HG03175 (cell line): ENCODE measurements at regions not wholly inside any gene's neighbourhood (a gene's known extent, or its start where the extent isn't known, plus 50 kb on each side); places are given as distances from the start of the nearest gene placed in this dataset.

Experiments used
- ATAC-seq: cut with Tn5 transposase; IDR thresholded peaks from one replicate; pipeline ENCODE4 v1.9.1; 2021; ENCODE audit warnings: mild to moderate bottlenecking, moderate library complexity; ENCODE audit not compliant: unreplicated experiment

DNA sequence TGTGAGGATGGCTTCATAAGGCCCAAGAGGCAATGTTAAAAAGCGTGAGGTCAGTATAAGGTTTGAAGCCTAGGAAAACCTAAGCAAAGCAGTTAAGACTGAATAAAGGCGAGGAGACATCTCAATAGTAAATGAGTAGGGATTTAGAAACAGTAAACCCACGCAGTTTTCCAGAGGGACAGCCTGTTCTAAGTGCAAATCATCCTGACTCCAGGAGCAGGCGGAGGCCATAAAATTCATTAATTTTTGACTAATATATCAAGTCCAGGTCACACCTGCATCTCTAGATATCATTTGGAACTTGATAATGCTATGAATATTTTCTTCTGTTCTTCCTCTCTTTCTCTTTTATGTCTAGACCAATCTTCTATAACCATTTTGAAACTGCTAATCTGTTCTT, 597.0 kb upstream of the RGS18 start:
- no peak for ATAC-seq

DNA sequence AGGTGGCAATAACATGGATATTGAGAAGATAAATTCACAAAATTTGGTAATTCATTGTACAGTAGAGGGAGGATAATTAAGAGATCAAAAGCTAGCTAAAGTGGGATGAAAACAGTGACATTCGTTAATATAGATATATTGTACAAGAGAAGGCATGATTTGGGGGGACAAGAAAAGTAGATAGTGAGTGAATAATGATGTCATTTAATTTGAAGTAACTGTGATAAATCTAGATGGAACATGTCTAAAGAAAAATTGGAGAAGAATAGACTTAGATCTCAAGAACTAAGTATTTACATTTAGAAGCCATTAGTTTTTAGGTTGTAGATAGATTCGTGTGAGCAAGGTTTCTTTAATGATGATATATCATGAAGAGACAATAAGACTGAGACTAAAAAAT, 594.0 kb upstream of the RGS18 start:
- ATAC-seq = no peak

DNA sequence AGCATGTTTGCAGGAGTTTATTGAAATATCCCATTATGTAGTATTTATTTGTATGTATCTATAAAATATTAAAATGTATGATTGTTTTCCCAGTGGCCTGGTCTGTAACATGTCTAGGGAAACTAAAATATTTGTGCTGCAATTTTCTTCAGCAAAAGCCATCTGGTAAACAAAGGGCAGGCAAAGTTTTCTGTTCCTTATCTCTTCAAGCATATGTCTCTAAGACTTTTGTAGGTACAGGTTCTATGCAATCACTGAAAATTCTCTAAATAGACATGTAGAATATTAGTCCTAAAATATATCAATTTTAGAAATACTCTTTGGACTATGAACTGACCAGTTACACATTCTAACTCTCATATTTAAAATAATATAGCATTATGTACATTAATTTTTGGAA, 585.8 kb upstream of the RGS18 start:
- no peak for ATAC-seq

DNA sequence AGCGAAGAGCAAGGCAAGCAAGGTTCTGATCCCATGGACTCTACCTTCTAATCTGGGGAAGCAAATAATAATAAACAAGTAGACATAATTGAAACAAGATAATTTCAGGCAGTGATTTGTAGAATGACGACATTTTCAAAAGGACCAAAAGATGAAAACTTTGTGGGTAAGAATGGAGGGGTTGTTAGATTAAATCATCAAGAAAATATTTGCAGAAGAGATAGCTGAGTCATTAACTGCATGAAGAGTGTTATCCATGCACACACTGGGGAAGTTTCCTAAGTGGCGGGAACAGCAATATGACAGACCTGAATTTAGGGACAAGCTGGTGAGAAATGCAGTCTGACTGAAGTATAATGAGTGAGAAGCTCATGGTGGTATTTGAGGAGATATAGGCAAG, 583.1 kb upstream of the RGS18 start:
- no peak for ATAC-seq

DNA sequence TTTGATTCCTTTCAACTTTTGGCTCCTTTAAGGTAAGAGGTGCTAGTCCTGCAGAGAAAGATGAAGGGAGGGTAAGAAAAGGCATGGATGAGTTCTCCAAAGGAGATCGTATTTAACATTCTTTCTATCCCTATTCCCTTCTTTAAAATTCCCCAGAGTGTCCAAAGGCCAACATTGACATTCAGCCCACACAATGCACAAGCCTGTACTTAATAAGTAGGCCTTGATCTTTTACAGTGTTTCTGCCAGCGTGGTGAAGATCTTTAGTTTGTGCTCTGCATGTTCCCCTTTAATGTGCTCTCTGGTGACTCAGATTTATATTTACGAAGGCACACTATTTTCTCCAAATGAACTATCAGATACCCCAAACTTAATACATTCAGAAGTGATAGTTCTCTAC, 582.5 kb upstream of the RGS18 start:
- ATAC-seq = no peak

DNA sequence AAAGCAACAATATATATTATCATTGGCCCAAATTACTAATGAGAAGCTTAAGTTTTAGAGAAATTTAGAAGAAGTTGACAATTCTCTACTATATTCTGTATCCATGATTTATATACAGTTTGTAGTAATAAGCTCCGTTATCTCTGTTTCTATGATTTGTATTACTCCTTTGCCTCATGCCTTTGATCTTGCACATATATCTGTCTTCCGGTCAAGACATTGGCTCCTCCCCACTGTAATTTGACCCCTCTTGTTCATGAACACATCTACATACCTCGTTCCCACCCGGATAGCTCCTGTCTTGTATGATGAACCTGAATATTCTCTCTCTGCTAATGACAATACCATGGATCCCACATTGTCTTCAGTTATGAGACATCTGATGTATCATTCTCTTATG, 581.0 kb upstream of the RGS18 start:
- ATAC-seq = no peak

DNA sequence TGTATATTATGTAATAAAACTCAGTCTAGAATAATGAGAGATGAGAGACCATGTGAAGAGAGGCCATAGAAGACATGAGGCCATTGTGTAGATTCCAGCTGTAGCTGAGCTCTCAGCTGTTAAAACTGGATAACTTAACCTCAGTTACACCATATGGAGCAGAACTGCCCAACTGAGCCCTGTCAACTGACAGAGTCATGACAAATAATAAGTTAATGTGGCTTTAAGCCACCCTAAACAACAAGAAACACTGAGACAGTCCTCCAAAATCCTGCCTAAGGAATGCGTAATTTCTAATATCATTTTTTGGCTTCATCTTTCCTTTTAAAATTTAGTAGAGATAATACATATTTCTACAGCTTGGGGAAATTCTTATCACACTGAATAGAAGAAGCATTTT, 580.0 kb upstream of the RGS18 start:
- ATAC-seq = no peak

DNA sequence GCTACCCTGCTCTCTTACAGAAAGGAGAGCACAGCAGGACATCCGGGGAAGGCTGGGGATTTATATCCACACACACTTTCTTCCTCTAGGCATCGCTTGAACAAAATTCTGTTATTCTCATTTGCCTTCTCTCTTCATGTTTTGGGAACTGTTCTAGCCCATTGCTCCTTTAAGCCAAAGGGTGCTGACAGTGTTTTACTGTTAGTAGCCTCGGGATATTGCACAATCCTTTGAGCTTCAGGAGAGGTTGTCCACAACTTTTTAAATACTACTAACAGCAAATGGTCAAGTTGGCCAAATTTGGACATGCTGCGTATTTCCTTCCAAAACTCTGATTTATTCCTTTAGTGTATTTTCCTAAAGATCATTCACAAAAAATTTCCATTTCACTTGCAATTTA, 579.2 kb upstream of the RGS18 start:
- no peak for ATAC-seq

DNA sequence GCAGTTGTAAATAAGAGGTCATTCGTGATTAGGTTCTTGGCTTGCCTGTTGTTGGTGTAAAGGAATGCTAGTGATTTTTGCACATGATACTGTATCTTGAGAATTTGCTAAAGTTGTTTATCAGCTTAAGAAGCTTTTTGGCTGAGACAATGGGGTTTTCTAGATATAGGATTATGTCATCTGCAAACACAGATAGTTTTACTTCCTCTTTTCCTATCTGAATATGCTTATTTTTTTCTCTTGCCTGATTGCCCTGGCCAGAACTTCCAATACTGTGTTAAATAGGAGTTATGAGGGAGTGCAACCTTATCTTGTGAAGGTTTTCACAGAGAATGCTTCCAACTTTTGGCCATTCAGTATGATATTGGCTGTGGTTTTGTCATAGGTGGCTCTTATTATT, 576.1 kb upstream of the RGS18 start:
- ATAC-seq = peak; percentile 61

DNA sequence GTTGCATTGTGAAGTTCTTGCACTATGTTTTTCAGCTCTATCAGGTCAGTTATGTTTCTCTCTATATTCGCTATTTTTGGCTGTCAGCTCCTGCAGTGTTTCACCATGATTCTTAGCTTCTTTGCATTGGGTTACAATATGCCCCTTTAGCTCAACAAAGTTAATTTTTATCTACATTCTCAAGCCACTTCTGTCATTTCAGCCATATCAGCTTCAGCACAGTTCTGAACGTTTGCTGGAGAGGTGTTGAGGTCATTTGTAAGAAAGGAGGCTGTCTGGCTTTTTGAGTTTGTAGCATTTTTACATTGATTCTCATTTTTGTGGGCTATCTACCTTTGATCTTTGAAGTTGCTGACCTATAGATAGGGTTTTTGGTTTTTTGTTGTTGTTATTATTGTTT, 573.2 kb upstream of the RGS18 start:
- no peak for ATAC-seq

DNA sequence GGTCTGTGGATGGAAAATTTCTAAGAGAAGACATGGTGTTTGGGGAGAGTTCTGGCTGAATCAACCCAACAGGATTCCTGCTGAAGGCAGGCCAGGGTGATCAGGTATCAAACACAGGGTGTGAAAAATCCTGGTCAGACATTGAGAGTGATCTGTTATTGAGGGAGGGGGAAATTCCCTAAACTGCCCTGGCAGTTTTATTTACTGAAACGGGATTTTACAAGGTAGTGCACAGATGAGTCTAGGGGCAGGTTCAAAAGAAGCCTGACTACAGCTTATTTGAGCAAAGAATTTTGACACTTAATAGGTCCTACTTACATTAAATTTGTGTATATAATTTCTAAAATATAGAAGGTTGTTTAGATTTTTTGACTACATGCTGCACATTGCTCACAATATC, 569.4 kb upstream of the RGS18 start:
- ATAC-seq = no peak

DNA sequence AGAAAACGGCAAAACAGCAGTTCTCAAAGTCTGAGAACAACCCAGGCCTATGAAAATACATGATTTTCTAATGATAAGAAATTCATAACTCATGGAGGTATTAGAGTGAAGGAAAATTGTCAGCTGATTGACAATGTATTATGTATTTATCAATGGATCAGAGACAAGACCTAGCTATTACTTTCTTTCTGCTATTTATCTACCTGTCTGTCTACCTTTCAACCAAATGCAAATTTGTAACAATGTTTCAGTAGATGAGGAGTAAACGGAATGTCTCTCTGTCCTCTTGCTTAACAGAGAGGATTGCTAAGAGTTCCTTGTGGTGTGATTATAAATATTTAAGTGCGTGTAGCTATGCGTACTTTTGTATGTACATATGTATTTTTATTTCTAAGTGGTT, 568.7 kb upstream of the RGS18 start:
- ATAC-seq = no peak

DNA sequence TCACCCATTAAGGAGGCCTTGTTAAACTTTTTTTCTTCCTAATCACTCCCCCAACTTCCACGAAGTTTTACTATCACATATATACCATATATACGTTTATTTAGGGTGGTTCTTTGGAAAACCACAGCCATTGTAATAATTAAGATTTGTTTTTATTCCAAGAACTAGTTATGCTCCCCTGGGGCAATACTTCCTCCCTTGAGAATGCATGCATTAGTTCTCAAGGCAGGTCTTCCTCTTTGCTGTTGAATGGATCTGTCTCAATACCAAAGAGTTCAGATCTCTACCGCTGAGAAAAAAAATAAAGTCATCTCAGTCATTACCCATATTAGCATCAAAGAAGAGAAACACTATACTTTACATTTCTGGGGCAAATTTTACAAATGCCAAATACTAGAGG, 567.7 kb upstream of the RGS18 start:
- no peak for ATAC-seq

DNA sequence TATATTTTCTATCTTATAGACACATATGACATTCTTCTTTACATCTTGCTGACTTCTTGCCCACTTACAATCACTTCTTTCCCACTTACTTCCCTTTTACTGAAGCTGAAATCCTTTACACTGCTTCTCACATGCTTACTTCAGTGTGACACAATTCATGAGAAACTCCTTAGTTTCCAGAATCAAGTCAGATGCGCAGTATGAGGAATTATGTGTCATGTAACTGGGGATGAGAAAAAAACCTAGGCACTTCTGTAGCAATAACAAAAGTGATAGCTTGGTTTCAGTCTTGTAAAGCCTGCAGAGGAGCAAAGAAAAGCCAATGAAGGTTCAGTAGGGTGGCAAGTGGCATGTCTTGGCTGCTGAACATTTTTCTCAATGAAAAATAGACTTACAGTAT, 566.2 kb upstream of the RGS18 start:
- no peak for ATAC-seq

DNA sequence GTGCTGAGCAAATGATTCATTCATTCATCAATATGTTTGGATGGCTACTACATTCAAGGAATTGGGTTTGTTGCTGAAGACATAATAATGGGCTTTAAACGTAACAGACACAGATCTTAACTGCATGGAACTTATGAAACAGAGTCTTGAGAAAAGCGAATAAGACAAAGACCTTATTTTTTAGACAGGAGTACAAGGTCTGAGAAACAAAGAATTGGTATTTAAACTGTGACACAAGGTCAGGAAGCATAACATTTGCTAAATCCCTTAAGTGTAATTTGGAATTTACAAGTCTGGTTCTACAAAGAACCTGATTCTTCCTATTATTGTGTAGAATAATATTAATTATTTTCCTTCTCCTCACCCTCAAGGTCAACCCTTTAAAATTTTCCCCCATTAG, 565.4 kb upstream of the RGS18 start:
- no peak for ATAC-seq

DNA sequence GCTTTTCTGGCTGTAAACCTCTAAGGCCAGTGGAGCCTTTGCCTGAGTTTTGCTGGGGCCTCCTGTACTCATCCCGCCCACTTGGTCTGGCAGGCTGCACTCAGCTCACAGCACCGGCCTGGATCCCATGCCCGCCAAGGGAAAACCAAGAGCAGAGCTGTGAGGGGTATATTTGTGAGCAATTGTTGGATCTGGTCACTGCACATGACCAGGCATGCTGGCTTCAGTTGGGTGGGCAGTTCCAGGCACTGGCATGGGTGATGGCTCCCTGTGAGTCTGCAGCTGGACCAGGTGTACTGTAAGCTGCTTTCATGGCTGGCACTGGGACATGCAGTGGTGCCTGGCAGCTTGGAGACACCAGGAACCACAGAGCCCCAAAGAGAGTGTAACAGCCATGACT, 563.1 kb upstream of the RGS18 start:
- ATAC-seq = no peak

DNA sequence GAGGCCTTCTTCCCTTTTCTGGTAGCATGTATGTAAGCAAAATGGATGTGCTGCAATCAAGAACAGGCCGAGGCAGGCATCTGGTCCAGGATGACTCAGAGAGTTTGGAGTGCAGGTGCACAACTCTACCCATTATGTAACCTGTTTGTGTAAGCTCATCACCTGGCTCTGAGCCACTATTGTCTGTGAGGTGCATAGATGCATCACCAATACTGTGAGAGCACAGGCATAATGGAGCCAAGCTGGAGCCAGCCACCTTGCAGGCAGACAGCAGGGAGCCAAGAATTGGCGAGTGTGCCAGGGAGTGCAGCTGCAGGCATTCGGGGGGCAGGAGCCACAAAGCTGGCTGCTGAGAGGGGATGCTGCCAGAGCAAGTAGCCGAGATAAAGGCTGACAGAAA, 549.9 kb upstream of the RGS18 start:
- ATAC-seq = no peak

DNA sequence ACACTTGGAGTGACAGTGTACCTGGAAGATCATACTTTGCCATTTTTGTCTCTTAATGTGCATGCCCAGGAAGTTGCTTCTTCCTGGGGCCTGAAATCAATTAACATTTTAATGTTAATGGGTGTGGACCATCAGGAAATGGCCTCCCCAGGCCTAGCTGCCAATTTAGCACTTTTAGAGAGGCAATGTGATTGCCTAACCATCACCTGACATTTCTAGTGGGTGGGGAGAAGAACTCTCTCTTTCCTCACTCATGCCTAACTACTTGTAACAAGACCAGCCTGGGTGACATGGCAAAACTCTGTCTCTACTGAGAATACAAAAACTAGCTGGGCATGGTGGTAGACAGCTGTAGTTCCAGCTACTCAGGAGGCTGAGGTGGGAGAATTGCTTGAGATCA, 549.0 kb upstream of the RGS18 start:
- no peak for ATAC-seq

DNA sequence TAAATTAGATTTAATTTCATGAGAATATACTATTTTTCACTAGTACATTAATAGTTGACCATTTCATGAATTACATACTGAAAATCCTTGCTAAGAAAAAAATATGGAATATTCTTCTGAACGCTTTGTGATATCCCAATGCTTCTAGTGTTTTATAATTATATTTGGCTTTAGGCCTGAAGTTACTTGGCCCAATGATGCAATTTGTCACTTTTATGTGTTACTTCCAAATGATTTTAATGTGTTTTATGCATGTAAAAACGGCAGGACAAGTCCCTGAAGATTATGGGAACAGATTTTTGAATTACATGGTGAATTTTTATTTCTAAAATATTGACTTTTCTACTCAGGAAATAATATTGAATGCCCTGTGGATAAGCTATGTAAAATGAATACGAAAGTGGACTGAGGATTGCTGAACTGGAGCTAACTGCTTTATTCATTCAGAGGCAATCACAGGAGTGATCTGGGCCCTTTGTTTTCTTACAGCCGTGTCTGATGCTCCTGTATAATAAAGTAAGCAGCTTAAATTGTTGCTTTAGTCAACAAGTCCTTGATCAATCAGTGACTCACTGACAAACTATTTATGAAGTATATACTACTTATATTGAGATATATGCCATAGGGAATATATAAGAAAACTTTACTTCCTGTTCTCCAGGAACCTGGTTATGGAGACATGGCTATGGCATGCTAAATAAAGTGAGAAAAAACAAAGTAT, 543.0 kb upstream of the RGS18 start:
- no peak for ATAC-seq

DNA sequence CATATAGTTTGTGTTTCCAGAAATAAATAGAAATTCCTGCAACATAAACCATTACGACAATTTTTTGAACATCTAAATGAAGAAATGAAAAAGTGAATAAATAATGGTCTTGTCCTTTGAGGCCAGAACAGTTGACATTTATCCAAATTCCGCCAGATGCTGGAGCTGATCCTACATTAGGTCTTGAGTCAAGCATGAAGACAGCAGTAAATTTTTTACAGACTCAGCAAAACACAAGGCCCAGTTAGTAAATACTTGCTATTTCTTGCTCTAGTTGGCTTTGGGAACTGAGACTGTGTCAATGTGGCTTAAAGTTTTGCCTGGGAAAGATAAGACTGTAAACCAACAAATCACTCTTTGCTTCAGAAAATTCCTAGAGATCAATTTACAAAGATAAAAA, 540.1 kb upstream of the RGS18 start:
- ATAC-seq = no peak

DNA sequence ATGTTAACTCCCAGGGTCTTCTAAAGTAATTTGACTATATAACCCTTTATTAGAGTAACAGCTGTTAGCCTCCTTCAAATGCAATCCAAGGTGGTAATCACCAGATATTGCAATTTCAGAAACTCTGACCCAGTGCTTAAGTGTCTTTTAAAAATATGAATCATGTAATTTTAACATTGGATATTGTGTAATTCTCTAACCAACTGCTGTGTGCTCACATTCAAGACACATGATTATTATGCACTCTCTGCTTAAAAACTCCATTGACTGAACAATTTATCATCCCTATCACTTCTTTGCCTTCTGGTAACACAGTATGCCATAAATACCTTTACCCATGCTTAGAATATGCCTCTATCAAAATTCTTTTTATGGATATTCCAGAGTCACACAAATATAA, 537.4 kb upstream of the RGS18 start:
- ATAC-seq = no peak

DNA sequence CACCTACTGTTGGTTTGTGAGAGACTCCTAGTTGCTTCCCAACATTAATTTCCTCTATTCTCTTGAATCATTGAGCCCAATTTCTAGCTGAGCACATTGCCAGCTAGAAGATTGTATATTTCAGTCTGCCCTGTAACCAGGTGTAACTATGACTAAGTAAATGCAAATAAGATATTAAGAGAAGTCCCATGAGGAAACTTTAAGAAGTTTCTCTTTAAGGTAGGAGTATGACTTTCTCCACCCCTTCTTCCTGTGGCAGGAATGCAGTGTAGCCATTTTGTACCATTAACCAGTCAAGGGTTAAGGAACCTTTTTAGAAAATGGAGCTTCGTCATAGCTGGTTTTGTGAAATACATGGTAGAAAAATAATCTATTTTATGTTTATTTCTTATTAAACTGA, 534.2 kb upstream of the RGS18 start:
- ATAC-seq = no peak

DNA sequence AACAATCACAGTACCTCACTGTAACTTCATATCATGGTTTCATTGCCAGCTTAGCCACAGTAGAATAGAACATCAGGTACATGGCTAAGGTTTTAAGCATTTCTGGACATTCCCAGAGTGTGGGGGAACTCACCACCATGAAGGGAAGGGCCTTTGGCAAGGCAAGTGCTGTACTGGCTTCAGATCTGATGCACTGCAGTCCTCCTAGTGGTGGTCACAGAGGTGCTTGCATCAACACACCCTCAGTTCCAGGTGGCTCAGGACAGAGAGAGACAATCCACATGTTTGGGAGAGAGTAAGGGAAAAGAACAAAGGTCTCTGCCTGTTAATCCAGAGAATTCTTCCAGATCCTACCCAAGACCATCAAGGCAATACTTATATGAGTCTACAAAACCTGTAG, 528.4 kb upstream of the RGS18 start:
- ATAC-seq = no peak
